ENCODE measurements at regions not wholly inside any gene's neighbourhood (a gene's known extent, or its start where the extent isn't known, plus 50 kb on each side); places are given as distances from the start of the nearest gene placed in this dataset.

- no peak for TF ChIP-seq REST (IDR thresholded peaks at IDR 0.05; ENCODE audit: insufficient read depth in 1 of 2, low read depth in 2 of 2, low read length in 2 of 2)
- no peak for TF ChIP-seq POLR2AphosphoS5 (IDR thresholded peaks at IDR 0.05; ENCODE audit: low read depth, low read length)
- no peak for TF ChIP-seq SIN3A (IDR thresholded peaks at IDR 0.05; ENCODE audit: borderline replicate concordance, insufficient read depth, low read length)
- no peak for TF ChIP-seq TAF1 (IDR thresholded peaks at IDR 0.05; ENCODE audit: borderline replicate concordance, insufficient read depth, low read length)
Measured at GRCh38 chr2:8107621-8108378, 574.1 kb upstream of the ID2 start.
